HG03135 (cell line): ENCODE measurements at regions not wholly inside any gene's neighbourhood (a gene's known extent, or its start where the extent isn't known, plus 50 kb on each side); places are given as distances from the start of the nearest gene placed in this dataset.

ENCODE experiments used
- ATAC-seq: cut with Tn5 transposase; IDR thresholded peaks from one replicate; pipeline ENCODE4 v1.9.1; 2021; ENCODE audit warnings: mild to moderate bottlenecking, moderate library complexity; ENCODE audit not compliant: unreplicated experiment

DNA sequence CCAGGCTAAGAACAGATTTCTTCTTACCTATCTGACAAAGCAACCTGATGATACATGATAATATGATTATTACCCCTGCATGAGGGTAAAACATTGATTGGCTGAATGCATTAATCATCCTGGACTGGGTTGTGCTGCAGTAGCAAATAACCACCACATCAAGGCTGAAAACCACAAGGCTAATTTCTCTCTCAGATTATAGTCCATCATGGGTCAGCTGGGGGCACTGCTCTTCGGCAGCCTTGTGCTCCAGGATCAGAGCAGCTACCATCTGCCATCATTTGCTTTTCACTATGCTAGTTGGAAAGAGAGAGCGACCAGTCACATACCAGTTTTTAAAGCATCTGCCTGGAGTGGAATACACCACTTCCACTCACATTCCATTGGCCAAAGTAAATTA is 383.5 kb downstream of the RASEF start:
- no peak for ATAC-seq

DNA sequence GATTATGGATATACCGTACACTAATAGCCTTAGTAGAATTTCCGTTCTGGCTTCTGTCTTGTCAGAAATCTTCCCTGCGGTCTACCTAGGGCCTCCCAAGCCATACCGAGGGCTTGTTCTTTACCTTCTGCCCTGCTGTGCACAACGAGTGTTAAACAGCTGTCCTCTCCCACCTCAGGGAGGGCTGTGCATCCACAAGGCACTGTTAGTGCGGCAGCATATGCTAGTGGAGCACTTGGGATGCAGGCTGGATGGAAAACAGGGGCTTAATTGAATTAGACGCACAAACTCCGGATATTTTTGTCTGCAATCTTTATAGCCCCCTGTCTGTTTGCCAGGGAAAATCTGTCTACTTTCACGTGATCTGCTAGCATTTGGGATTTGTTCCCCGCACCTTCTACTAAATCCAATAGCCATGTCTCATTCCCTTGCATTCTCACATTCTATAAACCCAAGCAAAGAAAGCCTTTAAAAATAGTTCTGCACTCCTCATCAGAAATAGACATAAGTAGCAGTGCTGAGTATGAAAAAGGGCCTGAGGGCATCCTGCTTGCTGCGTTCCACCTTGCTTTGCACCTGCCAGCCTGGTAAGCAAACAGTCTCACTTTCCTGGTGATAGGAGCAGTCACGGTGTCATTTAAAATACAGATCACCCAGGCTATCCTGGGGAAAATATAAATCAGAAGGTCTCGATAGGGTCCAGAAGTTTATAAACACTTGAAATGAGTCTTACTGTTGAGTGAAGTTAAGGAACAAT is 382.6 kb downstream of the RASEF start:
- ATAC-seq, result no peak

DNA sequence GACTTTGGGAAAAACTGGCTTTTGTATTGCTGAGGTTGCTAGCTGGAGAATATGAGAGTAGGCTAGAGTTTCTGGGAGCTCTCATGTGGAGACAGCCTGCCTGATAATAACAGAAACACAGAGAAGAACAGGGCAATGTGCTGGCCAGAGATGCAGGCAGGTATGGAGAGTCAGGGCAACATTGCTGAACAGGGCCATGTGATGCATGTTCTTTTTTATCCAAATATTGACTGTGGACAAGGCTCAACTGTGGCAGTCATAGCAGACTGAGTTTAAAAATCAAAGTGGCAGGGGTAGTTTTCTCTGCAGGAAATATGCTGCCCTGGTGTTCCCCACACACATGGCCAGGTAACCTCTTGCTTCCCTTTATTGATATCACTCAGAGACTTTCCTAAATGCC is 381.1 kb downstream of the RASEF start:
- ATAC-seq, result no peak

DNA sequence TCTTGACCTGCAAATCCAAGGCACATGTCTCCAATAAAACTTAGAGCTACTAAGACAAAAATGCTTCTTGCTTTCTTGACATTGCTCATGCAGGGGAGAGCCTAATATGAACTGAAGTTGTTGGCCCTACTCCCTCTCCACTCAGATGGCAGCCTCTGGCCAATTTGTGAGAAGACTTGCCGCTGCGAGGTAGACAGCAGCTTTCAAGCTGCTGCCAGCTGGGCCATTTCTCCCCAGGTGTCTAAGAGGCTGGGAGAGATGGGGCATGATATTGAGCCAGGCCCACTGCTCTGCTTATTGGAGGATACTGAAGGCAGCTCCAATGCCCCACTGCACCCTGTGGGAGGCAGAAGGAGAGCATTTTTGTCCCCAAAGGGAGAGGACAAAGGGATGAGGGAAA is 380.5 kb downstream of the RASEF start:
- no peak for ATAC-seq

DNA sequence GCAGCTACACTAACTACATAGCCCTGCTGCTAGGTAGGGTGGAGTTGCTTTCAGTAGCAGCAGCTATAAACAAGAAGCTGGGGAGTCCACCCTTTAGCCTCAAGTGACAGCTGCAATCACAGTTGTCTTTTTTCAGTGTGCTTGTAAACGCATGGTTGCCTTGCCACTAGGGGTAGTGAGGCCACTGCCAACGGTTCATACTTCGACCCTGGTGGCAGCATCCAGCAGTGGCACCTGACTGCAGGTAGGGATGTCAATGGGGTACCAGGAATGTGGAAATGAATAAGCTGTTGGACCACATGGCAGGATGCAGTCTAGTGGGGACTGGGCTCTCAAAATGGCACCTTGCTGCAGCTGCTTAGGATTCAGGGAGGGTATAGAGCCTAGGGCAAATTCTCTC is 367.2 kb downstream of the RASEF start:
- ATAC-seq, result no peak

DNA sequence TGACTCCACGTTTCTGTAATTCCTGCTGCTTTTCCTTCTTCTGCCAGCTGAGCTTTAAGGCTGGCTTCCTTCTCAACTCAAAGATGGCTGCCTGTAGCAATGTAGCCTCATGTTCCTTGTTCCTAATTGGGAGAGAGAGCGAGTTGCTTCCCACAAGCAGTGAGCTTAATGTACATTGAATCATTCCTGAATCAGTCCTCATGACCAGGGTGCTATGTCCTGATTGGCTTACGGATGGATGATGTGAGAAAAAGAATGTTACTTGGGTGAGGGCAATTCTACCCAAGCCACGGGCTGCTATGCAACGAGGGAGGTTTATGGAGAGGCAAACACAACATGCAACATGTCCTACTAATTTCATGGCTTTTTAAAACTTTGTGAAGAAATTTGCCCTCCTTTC is 356.2 kb downstream of the RASEF start:
- ATAC-seq, result no peak

DNA sequence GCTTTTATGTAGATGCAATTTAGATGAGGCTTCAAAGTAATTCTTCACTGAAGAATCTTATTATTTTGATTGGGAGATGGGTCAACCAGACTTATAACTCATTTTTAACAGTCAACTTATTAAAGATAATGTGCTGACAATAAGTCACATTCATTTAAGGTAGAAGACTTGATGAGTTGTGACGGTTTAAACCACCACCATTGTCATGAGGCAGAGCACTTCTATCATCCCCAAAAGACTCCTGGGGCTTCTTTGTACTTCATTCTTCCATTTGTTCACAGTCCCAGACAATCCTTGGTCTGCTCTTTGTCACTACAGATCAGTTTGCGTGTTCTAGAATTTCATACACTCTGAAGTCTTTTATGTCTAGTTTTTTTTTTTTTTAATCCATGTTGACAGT is 346.1 kb downstream of the RASEF start:
- no peak for ATAC-seq

DNA sequence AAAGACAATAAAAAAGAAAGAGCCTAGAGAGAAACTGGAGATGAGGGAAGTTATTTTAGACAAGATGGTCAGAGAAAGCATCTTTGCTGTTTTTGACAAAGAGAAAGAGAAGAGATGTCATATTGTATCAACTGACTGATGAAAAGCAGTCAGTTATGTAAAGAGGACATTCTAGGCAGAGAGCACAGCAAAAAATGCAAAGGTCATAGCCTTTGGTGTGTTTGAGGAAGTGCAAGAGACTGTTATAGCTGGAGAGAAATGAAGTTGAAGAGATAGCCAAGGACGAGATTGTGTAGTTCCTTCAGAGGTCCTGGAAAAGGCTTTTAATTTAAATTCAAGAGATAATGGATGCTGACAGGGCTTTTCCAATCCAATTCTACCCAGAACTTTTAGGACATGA is 342.4 kb downstream of the RASEF start:
- ATAC-seq, result no peak

DNA sequence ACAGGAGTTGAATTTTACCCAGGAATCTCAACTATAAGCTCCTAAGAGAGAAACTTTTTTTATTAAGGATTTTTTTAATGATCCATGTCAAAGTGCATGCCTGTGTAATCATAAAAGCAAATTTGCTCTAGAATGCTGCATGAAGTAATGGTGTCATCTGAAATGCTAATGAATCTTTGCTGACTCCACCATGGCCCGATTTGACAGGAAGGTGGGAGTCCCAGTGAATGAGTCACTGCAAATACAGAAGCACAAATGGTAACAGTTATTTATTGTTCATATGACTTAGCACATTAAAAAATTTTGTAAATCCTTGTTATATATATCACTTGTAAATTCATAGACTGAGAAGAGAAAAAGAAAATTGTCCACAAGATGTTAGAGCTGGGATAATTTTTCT is 341.3 kb downstream of the RASEF start:
- no peak for ATAC-seq

DNA sequence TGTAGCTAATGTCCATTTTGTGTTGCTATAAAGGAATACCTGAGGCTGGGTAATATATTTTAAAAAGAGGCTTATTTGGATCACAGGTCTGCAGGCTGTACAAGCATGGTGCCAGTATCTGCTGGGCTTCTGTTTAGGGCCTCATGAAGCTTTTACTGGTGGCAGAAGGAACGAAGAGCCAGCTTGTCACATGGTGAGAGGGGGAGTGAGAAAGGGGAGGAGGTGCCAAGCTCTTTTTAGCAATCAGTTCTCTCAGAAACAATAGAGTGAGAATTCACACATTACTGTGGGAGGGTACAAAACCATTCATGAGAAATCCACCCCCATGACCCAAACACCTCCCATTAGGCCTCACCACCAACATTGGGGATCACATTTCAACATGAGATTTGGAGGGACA is 340.9 kb downstream of the RASEF start:
- no peak for ATAC-seq

DNA sequence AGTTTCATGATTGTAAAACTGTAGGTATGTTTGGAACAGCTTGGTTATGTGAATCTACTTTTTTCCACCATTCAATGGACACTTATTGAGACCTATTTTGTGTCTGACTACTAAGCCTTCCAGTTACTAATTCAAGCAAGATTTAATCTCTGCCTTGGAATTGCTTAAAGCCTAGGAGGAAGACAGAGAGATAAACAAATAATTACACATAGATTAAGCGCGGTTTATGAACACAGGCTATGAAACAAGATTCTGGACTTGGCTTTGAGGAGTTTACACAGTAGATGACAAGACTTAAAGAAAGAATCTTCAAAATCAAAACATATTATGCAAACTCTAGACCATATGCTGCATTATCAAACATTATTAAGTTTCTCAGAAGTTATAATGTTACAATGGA is 340.4 kb downstream of the RASEF start:
- ATAC-seq, result no peak

DNA sequence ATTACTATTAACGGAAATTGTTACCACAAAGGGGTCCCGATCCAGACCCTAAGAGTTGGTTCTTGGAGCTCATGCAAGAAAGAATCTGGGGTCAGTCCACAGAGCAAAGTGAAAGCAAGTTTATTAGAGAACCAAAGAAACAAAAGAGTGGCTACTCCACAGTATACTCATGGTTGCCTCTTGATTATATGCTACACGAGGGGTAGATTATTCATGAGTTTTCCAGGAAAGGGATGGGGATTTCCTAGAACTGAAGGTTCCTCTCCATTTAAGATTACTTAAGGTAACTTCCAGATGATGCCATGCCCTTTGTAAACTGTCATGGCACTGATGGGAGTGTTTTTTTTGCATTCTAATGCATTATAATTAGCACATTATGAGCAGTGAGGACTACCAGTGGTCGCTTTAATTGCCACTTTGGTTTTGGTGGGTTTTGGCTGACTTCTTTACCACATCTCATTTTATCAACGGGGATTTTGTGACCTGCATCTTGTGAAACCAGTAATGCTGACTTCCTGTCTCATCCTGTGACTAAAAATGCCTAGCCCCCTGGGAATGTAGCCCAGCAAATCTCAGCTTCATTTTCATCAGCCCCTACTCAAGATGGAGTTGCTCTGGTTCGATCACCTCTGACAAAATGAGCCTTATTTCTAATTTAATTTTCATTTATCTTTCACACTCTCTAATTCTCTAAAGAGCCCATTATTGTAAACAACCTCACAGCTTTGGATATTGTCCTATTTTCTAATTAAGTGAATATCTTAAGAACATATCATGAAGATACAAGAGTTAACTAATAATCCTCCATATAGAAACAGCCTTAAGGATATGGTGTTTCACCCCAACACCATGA is 336.3 kb downstream of the RASEF start:
- no peak for ATAC-seq

DNA sequence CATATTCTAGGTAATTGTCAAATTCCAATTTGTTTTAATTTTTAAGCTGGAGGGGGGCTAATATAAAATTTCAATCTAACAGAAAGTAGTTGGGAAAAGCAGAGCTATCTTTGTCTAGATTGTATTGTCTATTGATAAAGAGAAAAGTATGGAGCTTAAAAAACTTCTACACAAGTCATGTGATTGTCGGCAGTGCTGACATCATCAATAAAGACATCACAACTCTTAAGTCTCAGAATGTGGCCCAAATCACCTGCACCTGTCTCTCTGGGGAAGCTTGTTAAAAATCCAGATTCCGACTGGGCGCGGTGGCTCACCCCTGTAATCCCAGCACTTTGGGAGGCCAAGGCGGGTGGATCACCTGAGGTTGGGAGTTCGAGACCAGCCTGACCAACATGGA is 333.8 kb downstream of the RASEF start:
- no peak for ATAC-seq

DNA sequence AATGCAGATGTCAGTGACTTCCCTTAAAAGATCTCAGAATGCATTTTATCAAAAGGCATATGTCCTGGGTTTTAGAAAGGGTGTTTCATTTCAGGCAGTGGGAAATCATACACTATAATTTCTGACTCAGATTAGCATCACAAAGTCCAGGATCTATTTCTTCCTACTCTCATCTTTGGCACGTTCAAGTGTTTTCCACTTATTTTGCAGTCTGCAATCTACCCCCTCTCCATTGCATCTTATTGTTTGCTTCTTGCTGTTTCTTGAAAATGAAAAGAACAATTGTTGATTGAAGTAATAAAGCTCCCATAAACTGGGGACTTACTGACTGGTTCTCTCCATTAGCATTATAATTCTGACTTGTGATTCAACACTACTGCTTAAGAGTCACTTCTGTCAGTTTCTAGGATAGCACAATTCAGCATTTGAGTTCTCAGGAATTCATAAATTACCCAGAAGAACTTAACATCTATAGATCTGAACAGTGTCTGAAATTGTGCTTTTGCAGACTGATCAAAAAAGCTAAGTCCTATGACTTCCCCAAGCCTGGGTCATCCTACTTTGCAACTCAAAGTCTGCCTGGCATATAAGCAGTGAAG is 332.9 kb downstream of the RASEF start:
- no peak for ATAC-seq

DNA sequence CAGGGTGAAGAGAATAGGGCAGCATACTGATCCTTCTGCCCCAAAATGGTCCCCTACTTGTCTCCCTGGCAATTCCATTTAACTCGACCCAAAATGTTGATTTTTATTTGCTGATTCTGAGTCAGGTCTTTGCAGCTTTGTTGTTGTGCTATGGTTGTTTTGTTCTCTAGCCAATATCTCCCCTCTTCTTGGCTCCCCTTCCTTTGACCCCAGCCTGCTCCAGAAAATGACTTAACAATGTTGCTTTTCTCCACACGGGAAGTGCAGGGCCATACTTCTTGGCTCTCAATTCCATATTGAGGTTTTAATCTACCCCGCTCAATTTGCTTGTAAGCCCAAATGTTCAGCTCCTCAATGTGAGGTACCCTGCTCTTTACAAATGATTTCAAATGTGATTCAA is 330.0 kb downstream of the RASEF start:
- no peak for ATAC-seq

DNA sequence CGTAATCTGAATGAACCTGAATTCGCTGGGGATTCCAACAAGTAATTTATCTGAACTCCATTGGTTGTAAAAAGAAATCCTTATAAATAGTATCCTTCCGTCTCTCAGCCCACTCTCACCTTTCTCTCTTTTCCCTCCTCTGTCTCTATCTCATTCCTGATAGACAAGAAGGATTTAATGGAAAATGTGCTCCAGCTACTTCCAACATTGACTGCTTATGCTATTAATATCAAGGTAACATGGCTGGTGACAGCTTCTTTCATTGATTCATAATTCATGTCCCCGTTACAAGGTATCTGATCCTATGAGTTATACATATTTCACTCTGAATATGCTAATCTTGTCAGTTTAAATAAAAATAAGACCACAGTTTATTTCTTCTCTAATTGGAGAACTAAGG is 326.8 kb downstream of the RASEF start:
- ATAC-seq, result no peak

DNA sequence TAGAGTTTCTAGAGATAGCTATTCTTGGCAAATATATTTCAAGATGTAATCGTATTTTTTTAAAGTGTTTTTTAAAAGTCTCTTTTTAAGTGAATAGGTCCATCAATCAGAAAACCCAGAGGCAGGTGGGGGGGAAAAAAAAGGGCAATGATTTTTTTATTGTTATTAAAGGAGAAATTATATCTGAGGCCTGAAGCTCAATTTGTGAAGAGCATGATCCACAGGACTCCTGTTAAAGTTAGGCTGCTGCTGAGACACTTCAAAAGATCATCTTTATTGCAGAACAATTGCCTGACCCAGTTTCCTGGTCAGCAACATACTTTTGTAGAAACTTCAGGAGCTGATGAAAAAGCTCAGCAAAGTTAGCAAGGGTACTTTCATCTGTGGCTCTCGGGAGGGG is 326.2 kb downstream of the RASEF start:
- ATAC-seq, result no peak

DNA sequence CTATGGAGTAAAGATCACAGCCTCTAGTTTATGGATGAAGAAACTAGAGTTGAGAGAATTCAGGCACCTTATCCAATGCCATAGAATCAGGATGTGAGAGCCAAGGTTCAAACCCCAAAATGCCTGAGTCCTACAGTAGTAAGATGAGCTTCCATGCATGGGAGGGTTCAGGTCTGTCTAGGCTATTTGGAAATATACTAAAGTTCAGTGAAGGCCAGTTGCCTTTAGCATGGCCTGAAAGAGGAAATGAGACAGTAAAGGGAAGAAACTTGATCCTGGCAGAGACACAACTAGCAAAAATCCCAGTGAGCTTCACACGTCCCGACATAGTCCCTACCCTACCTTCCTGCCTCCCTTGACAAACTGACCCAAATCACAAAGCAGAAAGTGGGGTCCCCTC is 317.0 kb downstream of the RASEF start:
- no peak for ATAC-seq

DNA sequence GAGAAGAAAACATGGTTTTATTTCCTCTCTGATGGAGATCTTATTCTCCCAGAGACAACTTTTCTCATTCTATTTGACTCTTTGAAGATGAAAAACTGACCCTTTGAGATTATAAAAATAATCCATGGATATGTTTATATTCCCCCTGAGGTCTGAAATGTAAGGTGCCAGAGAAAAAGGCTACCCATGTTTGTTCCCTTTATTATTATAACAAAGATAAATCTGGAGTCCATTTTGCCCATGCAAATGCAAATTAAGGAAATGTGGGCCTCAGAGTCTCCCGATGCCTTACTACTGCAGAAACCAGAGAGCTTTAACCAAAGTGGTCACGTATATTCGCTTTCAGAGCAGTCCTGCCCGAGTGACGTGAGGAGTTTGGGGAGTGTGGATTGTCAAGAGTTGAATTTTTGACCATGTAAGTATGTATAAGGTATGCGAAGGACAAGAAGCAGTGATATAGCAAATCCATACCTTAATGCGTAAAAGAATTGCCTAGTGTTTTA is 312.5 kb downstream of the RASEF start:
- no peak for ATAC-seq

DNA sequence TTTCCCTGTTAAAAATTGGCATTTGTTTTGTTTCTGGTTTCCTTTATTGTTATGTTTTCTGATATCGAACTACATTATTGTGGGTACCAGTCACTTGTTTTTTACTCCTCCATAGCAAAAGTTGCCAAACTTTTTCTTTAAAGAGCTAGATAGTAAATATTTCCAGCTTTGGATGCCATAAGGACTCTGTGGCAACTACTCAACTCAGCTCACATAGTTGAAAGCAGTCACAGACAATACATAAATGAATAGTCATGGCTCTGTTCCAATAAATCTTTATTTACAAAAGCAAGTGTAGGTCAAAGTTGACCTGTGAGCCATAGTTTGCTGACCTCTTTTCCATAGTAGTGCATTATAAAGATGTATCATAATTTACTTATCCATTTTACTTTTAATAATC is 305.0 kb downstream of the RASEF start:
- ATAC-seq, result no peak

DNA sequence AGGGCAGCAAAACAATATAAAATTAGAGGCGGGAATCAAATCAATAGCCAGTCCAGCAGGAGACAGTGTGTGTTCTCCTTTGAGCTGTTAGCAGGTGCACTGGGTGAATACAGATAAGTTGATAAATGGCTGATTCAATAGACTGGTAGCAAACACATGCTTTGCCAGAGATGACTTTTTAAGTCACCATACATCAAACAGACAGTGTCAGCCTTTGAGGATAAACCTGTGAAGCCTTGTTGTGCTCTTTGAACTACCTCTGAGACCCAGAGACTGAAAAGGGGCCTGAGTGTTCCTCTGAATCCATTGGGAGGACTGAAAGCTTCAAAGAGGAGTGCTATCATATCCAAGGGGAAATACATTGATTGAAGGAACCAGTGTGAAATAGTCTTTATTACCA is 301.9 kb downstream of the RASEF start:
- ATAC-seq, result no peak

DNA sequence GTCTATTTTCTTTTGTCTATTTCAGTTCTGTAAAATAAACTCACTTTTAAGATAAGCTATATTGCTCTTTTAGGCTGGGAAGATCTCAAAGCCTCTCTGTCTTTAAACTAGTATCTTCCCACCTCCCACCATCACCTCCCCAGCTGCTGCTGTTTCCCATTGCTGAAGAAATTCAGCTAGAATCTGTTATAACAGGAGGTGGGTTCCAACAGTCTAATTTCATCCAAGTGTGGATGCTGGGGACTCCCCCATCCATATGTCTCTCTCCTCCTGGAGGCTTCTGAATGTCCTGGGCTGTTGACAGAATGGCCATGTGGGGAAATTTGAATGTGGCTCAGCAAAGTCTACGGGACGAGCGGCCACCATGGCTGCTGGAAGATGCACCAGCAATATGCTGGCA is 301.0 kb downstream of the RASEF start:
- no peak for ATAC-seq
